Heart left ventricle (tissue), 13 donors: ENCODE measurements at regions not wholly inside any gene's neighbourhood (a gene's known extent, or its start where the extent isn't known, plus 50 kb on each side); places are given as distances from the start of the nearest gene placed in this dataset.

Experiments
- CTCF ChIP-seq, 12 donors: fragments of 200-600 bp; sonication (generic) in 4 of 12; IDR thresholded peaks; one replicate each; pipeline versions ENCODE4 v1.5.0 to v1.8.0; 2018 to 2022; ENCODE audit warnings: antibody characterized with exemption in 12 of 12, mild to moderate bottlenecking in 5 of 12
- POLR2A ChIP-seq, 2 donors: fragments of 450-650 bp; IDR thresholded peaks; one replicate each; pipeline ENCODE4 v1.6.1; 2017; ENCODE audit warnings: antibody characterized with exemption in 2 of 2, mild to moderate bottlenecking in 2 of 2, moderate library complexity in 2 of 2
- donor health status: ischemic (EF 13 %, LVEDD 7.1; RV severe dilation, severe dysfunction).
- donor health status: DM: no; HTN: yes; CAD: no.
- donor health status: DM: no; HTN: no; CAD: no.
- donor health status: ischemic (EF 25% LVEDD 6.9; RV normal size, moderate dysfunction).
- donor health status: ischemic (EF 25% LVEDD 5.7; RV mildly dilated, moderate dysfunction).
- donor health status: ischemic (EF 35%, LVEDD 5.7; RV mildly dilated, moderate dysfunction).
- donor health status: nonischemic (EF 11% LVEDD 7.7; RV severe dilation, severe dysfunction).
- donor health status: DM: yes; HTN: yes; CAD: no.
- donor health status: PGD.
- donor health status: ischemic (EF 29% LVEDD 5.4; RV normal size, mild dysfunction).
- donor health status: nonischemic (EF 23%, LVEDD 6.1; RV moderate dilation, normal function).

GRCh38 chr5:118007262-118007661 is 981.1 kb downstream of the DTWD2 start:
- TF ChIP-seq POLR2A (IDR thresholded peaks at IDR 0.05) (no peak), CTCF (IDR thresholded peaks at IDR 0.05) (no peak)
